Transverse colon (tissue), 4 donors: ENCODE measurements at regions not wholly inside any gene's neighbourhood (a gene's known extent, or its start where the extent isn't known, plus 50 kb on each side); places are given as distances from the start of the nearest gene placed in this dataset.
"Not testable (repeated sequence)": the region's sequence is repeated elsewhere in the genome, so short reads cannot be mapped to it uniquely, and the experiment has no call there.

Experiments
- EP300 ChIP-seq: sonication (generic); formaldehyde crosslinking; IDR thresholded peaks from one replicate; pipeline ENCODE4 v1.6.1; 2017; ENCODE audit warnings: antibody characterized with exemption, low read depth
- POLR2A ChIP-seq: fragments of 450-650 bp; IDR thresholded peaks from one replicate; pipeline ENCODE4 v1.6.1; 2016; ENCODE audit warnings: antibody characterized with exemption, mild to moderate bottlenecking, moderate library complexity
- POLR2AphosphoS5 ChIP-seq, 3 donors: sonication (generic); formaldehyde crosslinking; IDR thresholded peaks; one replicate each; pipeline ENCODE4 v1.6.1; 2016; ENCODE audit warnings: antibody characterized with exemption in 3 of 3
- TF ChIP-seq, protein P1 (sequence below), 5 experiments: fragments of 200-600 bp in 3 of 5; fragments of 450-650 bp in 2 of 5; sonication (generic) in 3 of 5; IDR thresholded peaks; 1 replicate in 2 of 5; 2 replicates in 3 of 5; pipeline ENCODE4 v1.5.1; 2016 to 2017; ENCODE audit warnings: antibody characterized with exemption in 5 of 5, inconsistent platforms in 3 of 5, mild to moderate bottlenecking in 2 of 5, moderate library complexity in 1 of 5

DNA sequence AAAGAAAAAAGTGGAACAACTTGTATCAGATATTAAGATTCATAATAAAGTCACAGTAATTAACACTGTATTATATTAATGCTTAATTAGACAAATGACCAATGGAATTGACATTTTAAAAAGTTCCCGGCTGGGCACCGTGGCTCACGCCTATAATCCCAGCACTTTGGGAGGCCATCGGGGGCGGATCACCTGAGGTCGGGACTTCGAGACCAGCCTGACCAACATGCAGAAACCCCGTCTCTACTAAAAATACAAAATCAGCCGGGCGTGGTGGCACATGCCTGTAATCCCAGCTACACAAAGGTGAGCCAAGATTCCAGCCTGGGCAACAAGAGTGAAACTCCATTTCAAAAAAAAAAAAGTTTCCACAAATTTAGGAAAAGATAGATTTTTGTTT is 188.9 kb upstream of the TP63 start:
- TF ChIP-seq, protein P1, sequence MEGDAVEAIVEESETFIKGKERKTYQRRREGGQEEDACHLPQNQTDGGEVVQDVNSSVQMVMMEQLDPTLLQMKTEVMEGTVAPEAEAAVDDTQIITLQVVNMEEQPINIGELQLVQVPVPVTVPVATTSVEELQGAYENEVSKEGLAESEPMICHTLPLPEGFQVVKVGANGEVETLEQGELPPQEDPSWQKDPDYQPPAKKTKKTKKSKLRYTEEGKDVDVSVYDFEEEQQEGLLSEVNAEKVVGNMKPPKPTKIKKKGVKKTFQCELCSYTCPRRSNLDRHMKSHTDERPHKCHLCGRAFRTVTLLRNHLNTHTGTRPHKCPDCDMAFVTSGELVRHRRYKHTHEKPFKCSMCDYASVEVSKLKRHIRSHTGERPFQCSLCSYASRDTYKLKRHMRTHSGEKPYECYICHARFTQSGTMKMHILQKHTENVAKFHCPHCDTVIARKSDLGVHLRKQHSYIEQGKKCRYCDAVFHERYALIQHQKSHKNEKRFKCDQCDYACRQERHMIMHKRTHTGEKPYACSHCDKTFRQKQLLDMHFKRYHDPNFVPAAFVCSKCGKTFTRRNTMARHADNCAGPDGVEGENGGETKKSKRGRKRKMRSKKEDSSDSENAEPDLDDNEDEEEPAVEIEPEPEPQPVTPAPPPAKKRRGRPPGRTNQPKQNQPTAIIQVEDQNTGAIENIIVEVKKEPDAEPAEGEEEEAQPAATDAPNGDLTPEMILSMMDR (IDR thresholded peaks at IDR 0.05), result not testable (repeated sequence)
- TF ChIP-seq POLR2AphosphoS5 (IDR thresholded peaks at IDR 0.05); EP300; POLR2A: not testable (repeated sequence)
